ENCODE measurements at regions not wholly inside any gene's neighbourhood (a gene's known extent, or its start where the extent isn't known, plus 50 kb on each side); places are given as distances from the start of the nearest gene placed in this dataset.
"Not testable (repeated sequence)": the region's sequence is repeated elsewhere in the genome, so short reads cannot be mapped to it uniquely, and the experiment has no call there.

GRCh38 chr3:176328666-176329065 is 868.6 kb downstream of the TBL1XR1 start:
- Histone ChIP-seq H3K27ac (ENCODE audit: control insufficient read depth, insufficient read depth, low read length) (no peak overlapping the region), H3K79me2 (ENCODE audit: control insufficient read depth, insufficient read depth, low read length) (no peaks in the 10 kb centered on the region), H3K9me3 (ENCODE audit: control insufficient read depth, low read depth, low read length) (no peaks in the 10 kb centered on the region), H3K27me3 (ENCODE audit: control insufficient read depth, extremely low read depth, insufficient read depth, low read length) (no peaks in the 10 kb centered on the region), H3K9me1 (ENCODE audit: control insufficient read depth, extremely low read depth, insufficient read depth, low read length) (no peaks in the 10 kb centered on the region), H3K9ac (ENCODE audit: control insufficient read depth, extremely low read depth, insufficient read depth, low read length) (no peak overlapping the region), H2AFZ (ENCODE audit: control insufficient read depth, low read length) (no peak overlapping the region), H3K36me3 (ENCODE audit: control insufficient read depth in 2 of 2, extremely low read depth in 1 of 2, insufficient read depth in 2 of 2, low read length in 2 of 2) (no peaks in the 10 kb centered on the region), H4K20me1 (ENCODE audit: control insufficient read depth, extremely low read depth, insufficient read depth, low read length) (no peaks in the 10 kb centered on the region), H3K4me3 (ENCODE audit: control insufficient read depth in 2 of 3, extremely low read depth in 1 of 3, insufficient read depth in 2 of 3, low read depth in 1 of 3, low read length in 3 of 3) (no peak overlapping the region), H3K4me2 (ENCODE audit: control insufficient read depth, extremely low read depth, insufficient read depth, low read depth, low read length) (no peak overlapping the region), H3K4me1 (ENCODE audit: control insufficient read depth, extremely low read depth, insufficient read depth, low read length) (no peaks in the 10 kb centered on the region)
- FAIRE-seq (no peak), DNase-seq (ENCODE audit: low read depth, low spot score) (no peak)
- TF ChIP-seq EZH2 (IDR thresholded peaks at IDR 0.05; ENCODE audit: low read length): no peak
- TF ChIP-seq CTCF (optimal IDR thresholded peaks at IDR 0.05 in 1 of 3, IDR thresholded peaks at IDR 0.05 in 1 of 3, conservative IDR thresholded peaks at IDR 0.05 in 1 of 3; ENCODE audit: extremely low read depth in 1 of 3, insufficient read depth in 2 of 3, low read length in 3 of 3): no peak
- dilution Hi-C loops (cut with MboI; ENCODE audit: extremely low pct_ligation_motif_present, low sequenced_read_pairs): no loop called here

DNA sequence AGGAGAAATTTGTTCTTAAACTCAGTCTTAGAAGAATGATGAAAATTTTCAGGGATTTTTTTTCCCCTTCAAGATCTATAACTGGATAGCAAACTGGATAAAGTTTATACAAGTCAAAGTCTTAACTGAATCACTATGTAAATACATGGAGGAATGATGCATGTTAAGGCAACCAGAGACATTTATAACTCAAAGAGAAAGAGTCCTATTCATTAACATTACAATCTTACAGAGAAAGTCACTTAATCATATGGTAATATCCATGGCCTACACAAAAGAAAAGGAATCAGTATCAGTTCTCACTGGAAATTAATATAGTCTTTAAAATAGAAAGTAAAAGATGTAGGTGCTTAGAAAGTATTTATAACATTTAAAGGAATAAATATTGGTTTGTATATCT is 869.1 kb downstream of the TBL1XR1 start:
- no peak overlapping the region for H3K9ac ChIP-seq (ENCODE audit: control insufficient read depth, extremely low read depth, insufficient read depth, low read length)
- no peak for FAIRE-seq
- dilution Hi-C loops (cut with MboI; ENCODE audit: extremely low pct_ligation_motif_present, low sequenced_read_pairs): no loop called here

DNA sequence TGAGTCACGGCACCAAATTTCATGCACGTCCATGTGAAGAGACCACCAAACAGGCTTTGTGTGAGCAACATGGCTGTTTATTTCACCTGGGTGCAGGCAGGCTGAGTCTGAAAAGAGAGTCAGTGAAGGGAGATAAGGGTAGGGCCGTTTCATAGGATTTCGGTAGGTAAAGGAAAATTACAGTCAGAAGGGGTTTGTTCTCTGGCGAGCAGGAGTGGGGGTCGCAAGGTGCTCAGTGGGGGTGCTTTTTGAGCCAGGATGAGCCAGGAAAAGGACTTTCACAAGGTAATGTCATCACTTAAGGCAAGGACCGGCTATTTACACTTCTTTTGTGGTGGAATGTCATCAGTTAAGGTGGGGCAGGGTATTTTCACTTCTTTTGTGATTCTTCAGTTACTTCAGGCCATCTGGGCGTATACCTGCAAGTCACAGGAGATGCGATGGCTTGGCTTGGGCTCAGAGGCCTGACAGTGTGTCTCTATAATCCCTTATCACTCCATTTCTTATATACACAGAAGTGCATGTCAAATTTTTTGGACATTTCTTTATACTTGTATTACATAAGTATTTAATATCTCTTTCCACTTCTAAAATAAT is 870.3 kb downstream of the TBL1XR1 start:
- H3K27me3 ChIP-seq (ENCODE audit: control insufficient read depth, extremely low read depth, insufficient read depth, low read length); H2AFZ ChIP-seq (ENCODE audit: control insufficient read depth, low read length); DNase-seq (ENCODE audit: low read depth, low spot score); FAIRE-seq; H4K20me1 ChIP-seq (ENCODE audit: control insufficient read depth, extremely low read depth, insufficient read depth, low read length); H3K27ac ChIP-seq (ENCODE audit: control insufficient read depth, insufficient read depth, low read length); H3K4me1 ChIP-seq (ENCODE audit: control insufficient read depth, extremely low read depth, insufficient read depth, low read length); H3K36me3 ChIP-seq (ENCODE audit: control insufficient read depth in 2 of 2, extremely low read depth in 1 of 2, insufficient read depth in 2 of 2, low read length in 2 of 2); H3K9me3 ChIP-seq (ENCODE audit: control insufficient read depth, low read depth, low read length); H3K9me1 ChIP-seq (ENCODE audit: control insufficient read depth, extremely low read depth, insufficient read depth, low read length); H3K4me2 ChIP-seq (ENCODE audit: control insufficient read depth, extremely low read depth, insufficient read depth, low read depth, low read length); H3K9ac ChIP-seq (ENCODE audit: control insufficient read depth, extremely low read depth, insufficient read depth, low read length); H3K4me3 ChIP-seq (ENCODE audit: control insufficient read depth in 2 of 3, extremely low read depth in 1 of 3, insufficient read depth in 2 of 3, low read depth in 1 of 3, low read length in 3 of 3); dilution Hi-C loops (cut with MboI; ENCODE audit: extremely low pct_ligation_motif_present, low sequenced_read_pairs); H3K79me2 ChIP-seq (ENCODE audit: control insufficient read depth, insufficient read depth, low read length): not testable (repeated sequence)

More for the DNA sequence above, 869.1 kb downstream of the TBL1XR1 start:
- no peaks in the 10 kb centered on the region for H3K27me3 ChIP-seq (ENCODE audit: control insufficient read depth, extremely low read depth, insufficient read depth, low read length)
- no peaks in the 10 kb centered on the region for H3K79me2 ChIP-seq (ENCODE audit: control insufficient read depth, insufficient read depth, low read length)
- no peak for DNase-seq (ENCODE audit: low read depth, low spot score)
- no peak overlapping the region for H2AFZ ChIP-seq (ENCODE audit: control insufficient read depth, low read length)
- H3K4me1 ChIP-seq (ENCODE audit: control insufficient read depth, extremely low read depth, insufficient read depth, low read length): no peaks in the 10 kb centered on the region
- no peak overlapping the region for H3K4me2 ChIP-seq (ENCODE audit: control insufficient read depth, extremely low read depth, insufficient read depth, low read depth, low read length)
- no peak overlapping the region for H3K4me3 ChIP-seq (ENCODE audit: control insufficient read depth in 2 of 3, extremely low read depth in 1 of 3, insufficient read depth in 2 of 3, low read depth in 1 of 3, low read length in 3 of 3)
- H3K36me3 ChIP-seq (ENCODE audit: control insufficient read depth in 2 of 2, extremely low read depth in 1 of 2, insufficient read depth in 2 of 2, low read length in 2 of 2): no peaks in the 10 kb centered on the region
- no peaks in the 10 kb centered on the region for H3K9me1 ChIP-seq (ENCODE audit: control insufficient read depth, extremely low read depth, insufficient read depth, low read length)
- H3K27ac ChIP-seq (ENCODE audit: control insufficient read depth, insufficient read depth, low read length): no peak overlapping the region
- H3K9me3 ChIP-seq (ENCODE audit: control insufficient read depth, low read depth, low read length): no peaks in the 10 kb centered on the region
- TF ChIP-seq CTCF (optimal IDR thresholded peaks at IDR 0.05 in 1 of 3, IDR thresholded peaks at IDR 0.05 in 1 of 3, conservative IDR thresholded peaks at IDR 0.05 in 1 of 3; ENCODE audit: extremely low read depth in 1 of 3, insufficient read depth in 2 of 3, low read length in 3 of 3): no peak
- TF ChIP-seq EZH2 (IDR thresholded peaks at IDR 0.05; ENCODE audit: low read length): no peak
- H4K20me1 ChIP-seq (ENCODE audit: control insufficient read depth, extremely low read depth, insufficient read depth, low read length): no peaks in the 10 kb centered on the region

- H3K9ac ChIP-seq (ENCODE audit: control insufficient read depth, extremely low read depth, insufficient read depth, low read length); H3K79me2 ChIP-seq (ENCODE audit: control insufficient read depth, insufficient read depth, low read length); dilution Hi-C loops (cut with MboI; ENCODE audit: extremely low pct_ligation_motif_present, low sequenced_read_pairs); H3K36me3 ChIP-seq (ENCODE audit: control insufficient read depth in 2 of 2, extremely low read depth in 1 of 2, insufficient read depth in 2 of 2, low read length in 2 of 2); H3K4me3 ChIP-seq (ENCODE audit: control insufficient read depth in 2 of 3, extremely low read depth in 1 of 3, insufficient read depth in 2 of 3, low read depth in 1 of 3, low read length in 3 of 3); DNase-seq (ENCODE audit: low read depth, low spot score); H2AFZ ChIP-seq (ENCODE audit: control insufficient read depth, low read length); FAIRE-seq; H3K4me1 ChIP-seq (ENCODE audit: control insufficient read depth, extremely low read depth, insufficient read depth, low read length); H4K20me1 ChIP-seq (ENCODE audit: control insufficient read depth, extremely low read depth, insufficient read depth, low read length); H3K27ac ChIP-seq (ENCODE audit: control insufficient read depth, insufficient read depth, low read length); H3K9me1 ChIP-seq (ENCODE audit: control insufficient read depth, extremely low read depth, insufficient read depth, low read length); H3K9me3 ChIP-seq (ENCODE audit: control insufficient read depth, low read depth, low read length); H3K4me2 ChIP-seq (ENCODE audit: control insufficient read depth, extremely low read depth, insufficient read depth, low read depth, low read length); H3K27me3 ChIP-seq (ENCODE audit: control insufficient read depth, extremely low read depth, insufficient read depth, low read length): not testable (repeated sequence)
Measured at GRCh38 chr3:176321532-176321931, 875.8 kb downstream of the TBL1XR1 start.
